22Rv1 (cell line): ENCODE measurements at regions not wholly inside any gene's neighbourhood (a gene's known extent, or its start where the extent isn't known, plus 50 kb on each side); places are given as distances from the start of the nearest gene placed in this dataset.

Source experiments
- ZFX ChIP-seq: fragments of 450-650 bp; IDR thresholded peaks from 2 replicates; pipeline ENCODE4 v1.6.1; 2017; ENCODE audit warnings: antibody characterized with exemption, borderline replicate concordance
- TF ChIP-seq, protein P1 (sequence below): fragments of 450-650 bp; IDR thresholded peaks from 2 replicates; pipeline ENCODE4 v1.5.1; 2017; ENCODE audit warnings: mild to moderate bottlenecking

GRCh38 chr6:115592025-115592424 lies 468.7 kb downstream of the FRK start:
- TF ChIP-seq, protein P1, sequence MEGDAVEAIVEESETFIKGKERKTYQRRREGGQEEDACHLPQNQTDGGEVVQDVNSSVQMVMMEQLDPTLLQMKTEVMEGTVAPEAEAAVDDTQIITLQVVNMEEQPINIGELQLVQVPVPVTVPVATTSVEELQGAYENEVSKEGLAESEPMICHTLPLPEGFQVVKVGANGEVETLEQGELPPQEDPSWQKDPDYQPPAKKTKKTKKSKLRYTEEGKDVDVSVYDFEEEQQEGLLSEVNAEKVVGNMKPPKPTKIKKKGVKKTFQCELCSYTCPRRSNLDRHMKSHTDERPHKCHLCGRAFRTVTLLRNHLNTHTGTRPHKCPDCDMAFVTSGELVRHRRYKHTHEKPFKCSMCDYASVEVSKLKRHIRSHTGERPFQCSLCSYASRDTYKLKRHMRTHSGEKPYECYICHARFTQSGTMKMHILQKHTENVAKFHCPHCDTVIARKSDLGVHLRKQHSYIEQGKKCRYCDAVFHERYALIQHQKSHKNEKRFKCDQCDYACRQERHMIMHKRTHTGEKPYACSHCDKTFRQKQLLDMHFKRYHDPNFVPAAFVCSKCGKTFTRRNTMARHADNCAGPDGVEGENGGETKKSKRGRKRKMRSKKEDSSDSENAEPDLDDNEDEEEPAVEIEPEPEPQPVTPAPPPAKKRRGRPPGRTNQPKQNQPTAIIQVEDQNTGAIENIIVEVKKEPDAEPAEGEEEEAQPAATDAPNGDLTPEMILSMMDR = no peak
- no peak for TF ChIP-seq ZFX
